Astrocyte (in vitro differentiated cells and primary cell): ENCODE measurements at regions not wholly inside any gene's neighbourhood (a gene's known extent, or its start where the extent isn't known, plus 50 kb on each side); places are given as distances from the start of the nearest gene placed in this dataset.

Experiments
- CTCF ChIP-seq: IDR thresholded peaks from 2 replicates; pipeline ENCODE4 v1.5.1; 2011; ENCODE audit warnings: low read depth, mild to moderate bottlenecking, inconsistent platforms, low read length, moderate library complexity; ENCODE audit not compliant: insufficient read depth
- EZH2 ChIP-seq: IDR thresholded peaks from 2 replicates; pipeline ENCODE4 v1.6.1; 2012; ENCODE audit warnings: mild to moderate bottlenecking, low read length, inconsistent platforms; ENCODE audit not compliant: insufficient read depth

- TF ChIP-seq CTCF (no peak), EZH2 (no peak)
Measured at GRCh38 chr6:144561455-144562043, 276.4 kb downstream of the UTRN start.
